ENCODE measurements at regions not wholly inside any gene's neighbourhood (a gene's known extent, or its start where the extent isn't known, plus 50 kb on each side); places are given as distances from the start of the nearest gene placed in this dataset.

DNA sequence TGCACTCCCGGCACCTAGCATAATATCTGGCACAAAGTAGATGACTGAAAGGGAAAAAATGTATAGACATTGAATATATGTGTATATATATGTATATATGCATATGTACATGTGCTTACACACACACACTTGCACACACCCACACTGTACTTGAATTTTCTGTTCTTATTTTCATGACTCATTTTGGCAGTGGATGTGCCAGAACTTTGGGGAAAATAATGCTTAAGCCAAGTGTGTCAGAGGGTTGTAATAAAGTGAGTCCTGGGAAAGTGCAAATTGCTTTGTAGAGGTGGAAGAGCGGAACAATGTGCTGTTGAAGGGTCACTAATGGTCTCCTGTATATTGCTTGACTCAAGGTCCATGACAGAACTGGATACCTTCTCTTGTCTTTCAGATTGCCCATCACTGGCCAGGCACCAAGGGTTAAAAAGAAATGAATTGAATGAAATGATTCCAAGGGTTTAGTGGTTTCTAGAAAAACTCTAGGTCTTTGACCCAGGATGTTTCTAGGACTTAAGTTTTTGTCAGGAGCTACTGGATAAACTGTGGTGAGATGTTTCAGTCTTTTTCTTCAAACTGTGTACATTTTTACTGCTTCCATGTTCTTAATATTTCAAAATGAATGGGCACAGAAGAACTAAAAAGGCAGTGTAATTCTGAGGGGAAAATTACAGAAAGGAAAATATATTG, 129.9 kb upstream of the MOCS2 start:
- TF ChIP-seq, protein P1, sequence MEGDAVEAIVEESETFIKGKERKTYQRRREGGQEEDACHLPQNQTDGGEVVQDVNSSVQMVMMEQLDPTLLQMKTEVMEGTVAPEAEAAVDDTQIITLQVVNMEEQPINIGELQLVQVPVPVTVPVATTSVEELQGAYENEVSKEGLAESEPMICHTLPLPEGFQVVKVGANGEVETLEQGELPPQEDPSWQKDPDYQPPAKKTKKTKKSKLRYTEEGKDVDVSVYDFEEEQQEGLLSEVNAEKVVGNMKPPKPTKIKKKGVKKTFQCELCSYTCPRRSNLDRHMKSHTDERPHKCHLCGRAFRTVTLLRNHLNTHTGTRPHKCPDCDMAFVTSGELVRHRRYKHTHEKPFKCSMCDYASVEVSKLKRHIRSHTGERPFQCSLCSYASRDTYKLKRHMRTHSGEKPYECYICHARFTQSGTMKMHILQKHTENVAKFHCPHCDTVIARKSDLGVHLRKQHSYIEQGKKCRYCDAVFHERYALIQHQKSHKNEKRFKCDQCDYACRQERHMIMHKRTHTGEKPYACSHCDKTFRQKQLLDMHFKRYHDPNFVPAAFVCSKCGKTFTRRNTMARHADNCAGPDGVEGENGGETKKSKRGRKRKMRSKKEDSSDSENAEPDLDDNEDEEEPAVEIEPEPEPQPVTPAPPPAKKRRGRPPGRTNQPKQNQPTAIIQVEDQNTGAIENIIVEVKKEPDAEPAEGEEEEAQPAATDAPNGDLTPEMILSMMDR (IDR thresholded peaks at IDR 0.05): no peak
- TF ChIP-seq EZH2 (IDR thresholded peaks at IDR 0.05; ENCODE audit: borderline replicate concordance, insufficient read depth, low read depth, low read length, poor library complexity, severe bottlenecking): no peak

Measured in B cell (primary cell).